HL-60/S4 treated with retinoic acid at 250 ng/mL for 4 days and 3 days (cell line): ENCODE measurements at regions not wholly inside any gene's neighbourhood (a gene's known extent, or its start where the extent isn't known, plus 50 kb on each side); places are given as distances from the start of the nearest gene placed in this dataset.

Source experiments
- in situ Hi-C: fragments of 300-500 bp; cut with MboI; formaldehyde crosslinking; loops from 2 replicates; pipeline ENCODE4 v1.7.0; 2022; ENCODE audit warnings: low sequenced_read_pairs

GRCh38 chr2:16196687-16197503 is 256.5 kb downstream of the MYCN start:
- in situ Hi-C loops = no loop called here

GRCh38 chr2:16195681-16196070 is 255.3 kb downstream of the MYCN start:
- in situ Hi-C loops = no loop called here

- in situ Hi-C loops = no loop called here
Observed at GRCh38 chr2:16194931-16195680, 254.8 kb downstream of the MYCN start.

- in situ Hi-C loops = no loop called here
Observed at GRCh38 chr2:16194530-16194929, 254.2 kb downstream of the MYCN start.

- in situ Hi-C loops = no loop called here
Observed at GRCh38 chr2:16194096-16194390, 253.7 kb downstream of the MYCN start.

- in situ Hi-C loops = no loop called here
Observed at GRCh38 chr2:16192416-16193216, 252.3 kb downstream of the MYCN start.

- in situ Hi-C loops = no loop called here
Observed at GRCh38 chr2:16191431-16192200, 251.3 kb downstream of the MYCN start.

GRCh38 chr2:16190446-16191270 is 250.3 kb downstream of the MYCN start:
- in situ Hi-C loops = no loop called here

GRCh38 chr2:16189836-16190160 is 249.4 kb downstream of the MYCN start:
- in situ Hi-C loops = no loop called here

GRCh38 chr2:16189029-16189835 is 248.9 kb downstream of the MYCN start:
- in situ Hi-C loops = no loop called here

GRCh38 chr2:16188261-16188890 is 248.0 kb downstream of the MYCN start:
- in situ Hi-C loops = no loop called here

GRCh38 chr2:16187482-16187817 is 247.1 kb downstream of the MYCN start:
- in situ Hi-C loops = no loop called here

GRCh38 chr2:16186661-16187481 is 246.5 kb downstream of the MYCN start:
- in situ Hi-C loops = no loop called here

- in situ Hi-C loops = no loop called here
Observed at GRCh38 chr2:16185801-16186272, 245.5 kb downstream of the MYCN start.

GRCh38 chr2:16184945-16185660 is 244.8 kb downstream of the MYCN start:
- in situ Hi-C loops = no loop called here

- in situ Hi-C loops = no loop called here
Observed at GRCh38 chr2:16184341-16184890, 244.1 kb downstream of the MYCN start.

- in situ Hi-C loops = no loop called here
Observed at GRCh38 chr2:16183345-16183744, 243.0 kb downstream of the MYCN start.
